T-helper 17 cell (primary cell): ENCODE measurements at regions not wholly inside any gene's neighbourhood (a gene's known extent, or its start where the extent isn't known, plus 50 kb on each side); places are given as distances from the start of the nearest gene placed in this dataset.

ENCODE experiments used
- ATAC-seq: fragments of 150-1000 bp; cut with Tn5 transposase; 2 replicates; pipeline ENCODE4 v1.10.0; 2021; ENCODE audit warnings: mild to moderate bottlenecking, moderate library complexity
- DNase-seq, 3 donors: peaks; one replicate each; pipeline versions ENCODE4 v3.0.0 to v3.0.0-alpha.2; 2020 to 2021
- H3K9me3 ChIP-seq: one replicate; pipeline ENCODE4 v1.7.0; 2013; ENCODE audit warnings: low read length, mild to moderate bottlenecking; ENCODE audit not compliant: control insufficient read depth, poor library complexity, severe bottlenecking
- H3K27ac Mint-ChIP-seq: one replicate; pipeline ENCODE4 v1.8.0; 2022; ENCODE audit warnings: mild to moderate bottlenecking, moderate library complexity, mixed read lengths
- H3K27me3 Mint-ChIP-seq: one replicate; pipeline ENCODE4 v1.8.0; 2022; ENCODE audit warnings: mixed read lengths
- H3K36me3 Mint-ChIP-seq: one replicate; pipeline ENCODE4 v1.8.0; 2022; ENCODE audit warnings: low read depth, mixed read lengths
- H3K4me1 Mint-ChIP-seq: one replicate; pipeline ENCODE4 v1.8.0; 2022; ENCODE audit warnings: mild to moderate bottlenecking, mixed read lengths
- H3K4me3 Mint-ChIP-seq: one replicate; pipeline ENCODE4 v1.8.0; 2022; ENCODE audit warnings: mild to moderate bottlenecking, moderate library complexity, mixed read lengths

GRCh38 chr12:115419145-115419646 lies 735.2 kb upstream of the TBX3 start:
- ATAC-seq (no peak), DNase-seq (no peak)
- H3K4me1 Mint-ChIP-seq = no peaks in the 10 kb centered on the region
- H3K27ac Mint-ChIP-seq = no peak overlapping the region
- H3K9me3 ChIP-seq = peaks cover 3% of the 10 kb centered on the region
- no peaks in the 10 kb centered on the region for H3K27me3 Mint-ChIP-seq
- no peaks in the 10 kb centered on the region for H3K36me3 Mint-ChIP-seq
- H3K4me3 Mint-ChIP-seq = no peak overlapping the region

- Mint-ChIP-seq H3K4me3 (no peak overlapping the region), H3K27me3 (no peaks in the 10 kb centered on the region), H3K27ac (no peak overlapping the region), H3K4me1 (no peaks in the 10 kb centered on the region), H3K36me3 (no peaks in the 10 kb centered on the region)
- ATAC-seq = no peak
- H3K9me3 ChIP-seq = peaks cover 3% of the 10 kb centered on the region
- no peak for DNase-seq
These were observed 733.6 kb upstream of the TBX3 start for GRCh38 chr12:115417610-115418009.

- no peak for DNase-seq
- ATAC-seq = no peak
- H3K27me3 Mint-ChIP-seq = no peaks in the 10 kb centered on the region
- H3K4me1 Mint-ChIP-seq = no peaks in the 10 kb centered on the region
- H3K36me3 Mint-ChIP-seq = no peaks in the 10 kb centered on the region
- peaks cover 3% of the 10 kb centered on the region for H3K9me3 ChIP-seq
- H3K27ac Mint-ChIP-seq = no peak overlapping the region
- H3K4me3 Mint-ChIP-seq = no peak overlapping the region
These were observed 732.9 kb upstream of the TBX3 start for GRCh38 chr12:115416869-115417268.

- DNase-seq = no peak
- H3K27ac Mint-ChIP-seq = no peak overlapping the region
- H3K4me3 Mint-ChIP-seq = no peak overlapping the region
- H3K27me3 Mint-ChIP-seq = no peaks in the 10 kb centered on the region
- H3K9me3 ChIP-seq = peaks cover 3% of the 10 kb centered on the region
- H3K4me1 Mint-ChIP-seq = no peaks in the 10 kb centered on the region
- ATAC-seq = no peak
- H3K36me3 Mint-ChIP-seq = no peaks in the 10 kb centered on the region
These were observed 729.7 kb upstream of the TBX3 start for GRCh38 chr12:115413626-115414025.

- Mint-ChIP-seq H3K27me3 (no peaks in the 10 kb centered on the region), H3K27ac (no peak overlapping the region), H3K4me1 (no peaks in the 10 kb centered on the region), H3K4me3 (no peak overlapping the region), H3K36me3 (no peaks in the 10 kb centered on the region)
- DNase-seq = no peak
- peaks cover 3% of the 10 kb centered on the region for H3K9me3 ChIP-seq
- ATAC-seq = no peak
These were observed 728.9 kb upstream of the TBX3 start for GRCh38 chr12:115412831-115413230.

GRCh38 chr12:115411121-115411520 lies 727.1 kb upstream of the TBX3 start:
- ATAC-seq (no peak), DNase-seq (no peak)
- H3K36me3 Mint-ChIP-seq = no peaks in the 10 kb centered on the region

GRCh38 chr12:115408642-115409041 lies 724.7 kb upstream of the TBX3 start:
- no peak overlapping the region for H3K27ac Mint-ChIP-seq
- H3K36me3 Mint-ChIP-seq = no peaks in the 10 kb centered on the region
- no peaks in the 10 kb centered on the region for H3K4me1 Mint-ChIP-seq
- ATAC-seq (no peak), DNase-seq (no peak)
- no peaks in the 10 kb centered on the region for H3K9me3 ChIP-seq
- H3K4me3 Mint-ChIP-seq = no peak overlapping the region
- H3K27me3 Mint-ChIP-seq = no peaks in the 10 kb centered on the region

More at GRCh38 chr12:115411121-115411520, 727.1 kb upstream of the TBX3 start:
- no peak overlapping the region for H3K4me3 Mint-ChIP-seq
- H3K27me3 Mint-ChIP-seq = no peaks in the 10 kb centered on the region
- no peaks in the 10 kb centered on the region for H3K4me1 Mint-ChIP-seq
- H3K27ac Mint-ChIP-seq = no peak overlapping the region
- peaks cover 3% of the 10 kb centered on the region for H3K9me3 ChIP-seq

- no peaks in the 10 kb centered on the region for H3K36me3 Mint-ChIP-seq
- no peaks in the 10 kb centered on the region for H3K9me3 ChIP-seq
- ATAC-seq (no peak), DNase-seq (no peak)
- no peaks in the 10 kb centered on the region for H3K27me3 Mint-ChIP-seq
- H3K27ac Mint-ChIP-seq = no peak overlapping the region
- H3K4me3 Mint-ChIP-seq = no peak overlapping the region
- no peaks in the 10 kb centered on the region for H3K4me1 Mint-ChIP-seq
These were observed 723.7 kb upstream of the TBX3 start for GRCh38 chr12:115407723-115408122.

- Mint-ChIP-seq H3K4me1 (no peaks in the 10 kb centered on the region), H3K27ac (no peak overlapping the region), H3K36me3 (no peaks in the 10 kb centered on the region), H3K4me3 (no peak overlapping the region), H3K27me3 (no peaks in the 10 kb centered on the region)
- H3K9me3 ChIP-seq = no peaks in the 10 kb centered on the region
- no peak for DNase-seq
- ATAC-seq = no peak
These were observed 723.1 kb upstream of the TBX3 start for GRCh38 chr12:115407036-115407435.

- Mint-ChIP-seq H3K27me3 (no peaks in the 10 kb centered on the region), H3K4me3 (no peak overlapping the region), H3K36me3 (no peaks in the 10 kb centered on the region), H3K4me1 (no peaks in the 10 kb centered on the region), H3K27ac (no peak overlapping the region)
- H3K9me3 ChIP-seq = no peaks in the 10 kb centered on the region
- no peak for DNase-seq
- ATAC-seq = no peak
These were observed 721.5 kb upstream of the TBX3 start for GRCh38 chr12:115405471-115405860.

- ATAC-seq (no peak), DNase-seq (no peak)
- Mint-ChIP-seq H3K27ac (no peak overlapping the region), H3K36me3 (no peaks in the 10 kb centered on the region), H3K27me3 (no peaks in the 10 kb centered on the region), H3K4me3 (no peak overlapping the region), H3K4me1 (no peaks in the 10 kb centered on the region)
- no peaks in the 10 kb centered on the region for H3K9me3 ChIP-seq
These were observed 720.9 kb upstream of the TBX3 start for GRCh38 chr12:115404761-115405470.

- Mint-ChIP-seq H3K36me3 (no peaks in the 10 kb centered on the region), H3K4me1 (no peaks in the 10 kb centered on the region), H3K27ac (no peak overlapping the region), H3K4me3 (no peak overlapping the region), H3K27me3 (no peaks in the 10 kb centered on the region)
- DNase-seq (no peak), ATAC-seq (no peak)
- no peaks in the 10 kb centered on the region for H3K9me3 ChIP-seq
These were observed 719.7 kb upstream of the TBX3 start for GRCh38 chr12:115403689-115404088.

GRCh38 chr12:115403253-115403652 lies 719.3 kb upstream of the TBX3 start:
- Mint-ChIP-seq H3K27ac (no peak overlapping the region), H3K4me1 (no peaks in the 10 kb centered on the region), H3K4me3 (no peak overlapping the region), H3K36me3 (no peaks in the 10 kb centered on the region), H3K27me3 (no peaks in the 10 kb centered on the region)
- ATAC-seq = no peak
- no peaks in the 10 kb centered on the region for H3K9me3 ChIP-seq
- no peak for DNase-seq

GRCh38 chr12:115402443-115403180 lies 718.6 kb upstream of the TBX3 start:
- no peak overlapping the region for H3K4me3 Mint-ChIP-seq
- no peak for ATAC-seq
- no peaks in the 10 kb centered on the region for H3K27me3 Mint-ChIP-seq
- H3K4me1 Mint-ChIP-seq = no peaks in the 10 kb centered on the region
- no peaks in the 10 kb centered on the region for H3K9me3 ChIP-seq
- DNase-seq = no peak
- H3K36me3 Mint-ChIP-seq = no peaks in the 10 kb centered on the region
- H3K27ac Mint-ChIP-seq = no peak overlapping the region
